Duodenal mucosa (tissue), 2 donors: ENCODE measurements at regions not wholly inside any gene's neighbourhood (a gene's known extent, or its start where the extent isn't known, plus 50 kb on each side); places are given as distances from the start of the nearest gene placed in this dataset.

Experiments
- H3K27ac ChIP-seq: one replicate; pipeline ENCODE4 v1.7.0; 2013; ENCODE audit warnings: low read depth, low read length
- H3K27me3 ChIP-seq, 2 donors: one replicate each; pipeline ENCODE4 v1.7.0; 2013; ENCODE audit warnings: low read length in 2 of 2, control low read depth in 1 of 2; ENCODE audit not compliant: insufficient read depth in 2 of 2, control insufficient read depth in 1 of 2
- H3K36me3 ChIP-seq, 2 donors: one replicate each; pipeline ENCODE4 v1.7.0; 2013; ENCODE audit warnings: low read length in 2 of 2, control low read depth in 1 of 2; ENCODE audit not compliant: insufficient read depth in 2 of 2, control insufficient read depth in 1 of 2
- H3K4me1 ChIP-seq, 2 donors: one replicate each; pipeline ENCODE4 v1.7.0; 2013; ENCODE audit warnings: low read length in 2 of 2, control low read depth in 1 of 2; ENCODE audit not compliant: insufficient read depth in 2 of 2, control insufficient read depth in 1 of 2
- H3K4me3 ChIP-seq, 2 donors: one replicate each; pipeline ENCODE4 v1.7.0; 2013; ENCODE audit warnings: low read length in 2 of 2, low read depth in 1 of 2
- H3K9ac ChIP-seq, 2 donors: one replicate each; pipeline ENCODE4 v1.7.0; 2013; ENCODE audit warnings: low read length in 2 of 2, low read depth in 1 of 2
- H3K9me3 ChIP-seq, 2 donors: one replicate each; pipeline ENCODE4 v1.7.0; 2013; ENCODE audit warnings: low read length in 2 of 2, control low read depth in 1 of 2; ENCODE audit not compliant: control insufficient read depth in 1 of 2

- Histone ChIP-seq H3K27me3 (no peaks in the 10 kb centered on the region), H3K9ac (no peak overlapping the region), H3K27ac (no peak overlapping the region), H3K4me3 (no peak overlapping the region), H3K9me3 (no peaks in the 10 kb centered on the region), H3K4me1 (no peaks in the 10 kb centered on the region), H3K36me3 (no peaks in the 10 kb centered on the region)
Observed at GRCh38 chr3:7977245-7978086, 524.2 kb upstream of the LMCD1 start.

DNA sequence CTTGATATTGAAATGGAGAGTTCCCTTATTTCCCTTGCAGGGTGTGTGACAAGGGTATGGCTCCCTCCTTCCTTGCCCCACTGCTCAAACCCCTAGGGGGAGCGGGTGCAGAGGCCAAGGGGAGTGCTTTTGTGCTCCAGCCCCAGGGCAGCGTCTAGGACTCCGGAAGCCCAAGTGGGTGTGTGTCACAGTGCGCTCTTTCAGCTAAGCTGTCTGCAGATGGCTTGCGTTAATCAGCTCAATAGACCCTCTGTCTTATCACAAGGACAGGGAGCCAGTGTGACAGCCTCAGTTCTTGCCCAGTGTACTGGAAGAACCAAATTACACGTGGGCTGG, 523.6 kb upstream of the LMCD1 start:
- no peak overlapping the region for H3K27ac ChIP-seq
- no peaks in the 10 kb centered on the region for H3K4me1 ChIP-seq

GRCh38 chr3:7982126-7982525, 519.5 kb upstream of the LMCD1 start:
- no peaks in the 10 kb centered on the region for H3K27me3 ChIP-seq
- H3K9ac ChIP-seq, result no peak overlapping the region
- H3K9me3 ChIP-seq, result no peaks in the 10 kb centered on the region
- H3K36me3 ChIP-seq, result no peaks in the 10 kb centered on the region
- H3K4me1 ChIP-seq, result no peaks in the 10 kb centered on the region
- H3K27ac ChIP-seq, result no peak overlapping the region
- no peak overlapping the region for H3K4me3 ChIP-seq

More for the DNA sequence above, 523.6 kb upstream of the LMCD1 start:
- H3K4me3 ChIP-seq, result no peak overlapping the region
- H3K27me3 ChIP-seq, result no peaks in the 10 kb centered on the region
- H3K36me3 ChIP-seq, result no peaks in the 10 kb centered on the region
- no peak overlapping the region for H3K9ac ChIP-seq
- H3K9me3 ChIP-seq, result no peaks in the 10 kb centered on the region

DNA sequence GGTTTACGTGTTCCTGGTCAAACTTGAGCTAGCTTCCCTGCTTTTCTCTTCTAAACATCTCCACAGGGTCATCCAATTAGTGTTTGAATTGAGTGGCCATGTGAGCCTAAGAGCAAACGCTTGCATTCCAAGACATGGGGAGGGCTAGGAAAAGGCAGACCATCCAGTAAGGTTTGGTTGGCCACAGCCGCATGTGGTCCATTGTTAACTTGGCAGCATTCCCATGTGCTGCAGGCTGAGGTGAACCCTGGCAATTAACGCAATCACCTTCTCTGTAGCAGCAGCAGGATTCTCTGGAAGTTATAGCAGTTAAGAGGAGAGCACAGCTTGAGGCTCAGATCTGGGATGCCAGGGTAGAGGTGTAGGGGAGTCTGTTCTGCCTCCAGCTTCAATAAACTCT, 502.2 kb upstream of the LMCD1 start:
- no peak overlapping the region for H3K9ac ChIP-seq
- no peaks in the 10 kb centered on the region for H3K36me3 ChIP-seq
- no peaks in the 10 kb centered on the region for H3K4me1 ChIP-seq
- H3K27me3 ChIP-seq, result no peaks in the 10 kb centered on the region
- no peak overlapping the region for H3K27ac ChIP-seq
- no peaks in the 10 kb centered on the region for H3K9me3 ChIP-seq
- H3K4me3 ChIP-seq, result no peak overlapping the region

DNA sequence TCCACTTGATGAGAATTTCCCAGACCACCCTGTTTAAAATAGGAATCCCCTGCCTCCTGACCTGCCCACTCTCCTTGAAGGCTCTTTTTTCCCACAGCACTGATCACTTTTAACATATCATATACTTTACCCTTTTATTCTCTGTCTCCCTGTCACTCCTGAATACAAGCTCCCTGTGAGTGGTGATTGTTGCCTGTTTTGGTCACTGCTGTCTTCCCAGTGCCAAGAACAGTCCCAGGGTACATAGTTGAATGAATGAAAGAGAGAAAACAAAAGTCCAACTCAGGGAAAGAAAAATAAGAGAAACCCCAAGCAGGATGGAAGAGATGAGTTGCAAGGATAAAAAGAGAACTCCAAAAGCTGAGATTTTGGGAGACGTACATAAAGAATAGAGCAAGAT, 500.3 kb upstream of the LMCD1 start:
- H3K36me3 ChIP-seq, result no peaks in the 10 kb centered on the region
- no peaks in the 10 kb centered on the region for H3K4me1 ChIP-seq
- H3K4me3 ChIP-seq, result no peak overlapping the region
- no peaks in the 10 kb centered on the region for H3K9me3 ChIP-seq
- no peaks in the 10 kb centered on the region for H3K27me3 ChIP-seq
- no peak overlapping the region for H3K27ac ChIP-seq
- H3K9ac ChIP-seq, result no peak overlapping the region

DNA sequence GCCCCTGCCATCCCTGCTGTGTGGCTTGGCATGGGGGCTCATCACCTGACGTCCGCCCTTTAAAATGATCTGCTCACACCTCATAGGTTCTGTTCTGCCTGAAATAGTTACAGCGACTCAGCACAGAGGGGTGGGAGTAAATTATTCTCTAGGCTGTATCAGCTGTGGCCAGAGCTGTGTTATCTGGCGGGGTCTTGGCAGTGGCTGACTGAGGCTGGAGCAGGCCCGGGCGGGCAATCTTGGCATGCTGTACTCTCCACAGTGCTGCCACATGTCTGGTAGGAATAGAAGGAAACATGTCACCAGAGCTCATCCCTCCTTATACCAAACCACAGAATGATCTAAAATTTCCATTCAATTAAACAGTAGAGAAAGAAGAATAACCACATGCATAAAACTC, 499.9 kb upstream of the LMCD1 start:
- H3K4me3 ChIP-seq, result no peak overlapping the region
- no peaks in the 10 kb centered on the region for H3K27me3 ChIP-seq
- H3K9me3 ChIP-seq, result no peaks in the 10 kb centered on the region
- H3K4me1 ChIP-seq, result no peaks in the 10 kb centered on the region
- H3K36me3 ChIP-seq, result no peaks in the 10 kb centered on the region
- H3K27ac ChIP-seq, result no peak overlapping the region
- H3K9ac ChIP-seq, result no peak overlapping the region

DNA sequence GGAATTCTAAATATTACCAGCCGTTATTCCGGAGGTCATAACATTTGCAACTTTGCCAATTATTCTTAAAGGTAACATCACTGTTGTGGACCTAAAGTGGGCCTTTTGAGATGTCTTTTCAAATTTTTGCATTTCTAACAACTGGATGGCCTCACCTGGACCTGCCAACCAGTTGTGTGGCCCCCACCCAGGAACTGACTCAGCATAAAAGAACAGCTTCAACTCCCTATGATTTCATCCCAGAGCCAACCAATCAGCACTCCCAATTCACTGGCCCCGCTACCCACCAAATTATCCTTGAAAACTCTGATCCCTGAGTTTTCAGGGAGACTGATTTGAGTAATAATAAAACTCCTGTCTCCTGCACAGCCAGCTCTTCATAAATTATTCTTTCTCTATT, 489.7 kb upstream of the LMCD1 start:
- no peak overlapping the region for H3K27ac ChIP-seq
- no peak overlapping the region for H3K9ac ChIP-seq
- no peaks in the 10 kb centered on the region for H3K4me1 ChIP-seq
- no peaks in the 10 kb centered on the region for H3K9me3 ChIP-seq
- H3K36me3 ChIP-seq, result no peaks in the 10 kb centered on the region
- no peaks in the 10 kb centered on the region for H3K27me3 ChIP-seq
- H3K4me3 ChIP-seq, result no peak overlapping the region

DNA sequence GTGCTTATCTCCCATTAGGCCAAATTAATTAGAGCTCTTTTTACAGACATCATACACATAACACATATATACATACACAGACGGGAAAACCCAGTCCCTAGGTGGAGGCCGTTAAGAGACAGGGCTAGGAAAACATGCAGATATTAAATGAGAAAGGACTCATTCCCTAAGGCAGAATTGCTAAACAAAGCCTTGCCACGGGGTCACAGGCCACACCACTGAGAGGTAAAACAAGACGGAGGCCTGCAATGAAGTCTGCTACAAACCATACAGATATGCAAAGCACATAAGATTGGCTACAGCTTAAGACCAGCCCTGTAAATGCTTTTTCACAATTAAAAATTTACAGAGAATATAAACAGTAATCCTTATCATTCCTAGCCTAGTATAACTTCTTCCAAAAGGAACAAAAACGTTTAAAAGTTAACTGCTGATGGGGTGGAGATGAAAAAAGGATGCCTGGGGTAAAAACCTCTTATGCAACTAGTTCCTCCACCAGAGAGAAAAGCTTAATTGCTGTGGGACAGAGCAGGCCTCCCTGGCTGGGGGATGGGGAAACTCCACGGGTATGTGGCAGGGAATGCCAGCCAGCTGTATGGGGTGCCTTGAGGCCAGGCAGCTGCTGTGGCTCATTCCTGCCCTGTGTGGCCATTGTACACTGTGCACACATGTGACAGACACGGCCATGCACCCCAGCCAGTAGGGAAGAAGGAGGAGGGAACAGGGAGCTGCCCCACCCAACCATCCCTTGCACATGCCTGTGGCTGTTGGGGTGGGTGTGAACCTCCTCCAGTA, 481.4 kb upstream of the LMCD1 start:
- Histone ChIP-seq H3K27me3 (no peaks in the 10 kb centered on the region), H3K9me3 (peaks cover 0 to 8% of the 10 kb centered on the region in 2 donors), H3K4me3 (no peak overlapping the region), H3K4me1 (no peaks in the 10 kb centered on the region), H3K9ac (no peak overlapping the region), H3K27ac (no peak overlapping the region), H3K36me3 (no peaks in the 10 kb centered on the region)

DNA sequence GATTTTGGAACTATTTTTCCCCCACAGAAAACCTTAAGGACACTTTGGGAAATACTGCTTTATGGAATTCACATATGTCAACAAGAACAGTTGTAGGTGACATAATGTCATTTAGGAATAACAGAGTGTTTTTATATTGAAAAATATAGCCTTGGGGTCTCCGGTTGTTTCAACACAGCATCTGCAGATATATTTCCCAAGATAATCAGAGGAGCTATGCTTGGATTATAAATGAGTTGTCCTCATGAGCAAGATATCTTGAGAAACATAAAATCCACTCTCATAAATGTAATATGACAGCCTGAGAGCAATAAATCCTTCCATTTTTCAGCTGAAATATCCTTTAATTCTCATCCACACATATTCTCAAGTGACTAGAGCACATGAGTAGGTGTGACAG, 473.7 kb upstream of the LMCD1 start:
- no peak overlapping the region for H3K9ac ChIP-seq
- H3K36me3 ChIP-seq, result no peaks in the 10 kb centered on the region
- H3K4me3 ChIP-seq, result no peak overlapping the region
- H3K27me3 ChIP-seq, result no peaks in the 10 kb centered on the region
- no peaks in the 10 kb centered on the region for H3K4me1 ChIP-seq
- no peak overlapping the region for H3K27ac ChIP-seq
- no peaks in the 10 kb centered on the region for H3K9me3 ChIP-seq

DNA sequence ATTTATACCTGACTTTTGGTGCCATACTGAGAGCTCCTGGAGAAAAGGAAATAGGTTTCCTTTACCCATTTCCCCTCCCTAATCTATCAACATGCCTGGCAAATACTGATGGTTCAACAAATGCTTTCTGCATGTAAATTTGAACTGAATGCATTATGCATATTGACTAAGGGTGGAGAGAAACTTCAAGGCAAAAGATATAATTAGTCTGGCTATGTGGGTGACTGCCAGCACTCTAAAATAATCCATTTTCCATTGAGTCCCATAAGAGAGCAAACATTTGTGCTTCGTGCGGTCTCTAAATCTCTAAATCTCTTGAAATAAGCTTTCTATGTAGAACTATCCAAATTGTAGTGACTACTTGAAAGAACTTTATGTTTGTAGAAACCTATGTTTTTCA, 451.3 kb upstream of the LMCD1 start:
- Histone ChIP-seq H3K4me1 (no peaks in the 10 kb centered on the region), H3K4me3 (no peak overlapping the region), H3K27ac (no peak overlapping the region), H3K9ac (no peak overlapping the region), H3K36me3 (no peaks in the 10 kb centered on the region), H3K9me3 (no peaks in the 10 kb centered on the region), H3K27me3 (no peaks in the 10 kb centered on the region)
